HG02884 (cell line): ENCODE measurements at regions not wholly inside any gene's neighbourhood (a gene's known extent, or its start where the extent isn't known, plus 50 kb on each side); places are given as distances from the start of the nearest gene placed in this dataset.

ENCODE experiments used
- ATAC-seq: cut with Tn5 transposase; IDR thresholded peaks from one replicate; pipeline ENCODE4 v1.9.1; 2021; ENCODE audit warnings: mild to moderate bottlenecking, moderate library complexity; ENCODE audit not compliant: unreplicated experiment

DNA sequence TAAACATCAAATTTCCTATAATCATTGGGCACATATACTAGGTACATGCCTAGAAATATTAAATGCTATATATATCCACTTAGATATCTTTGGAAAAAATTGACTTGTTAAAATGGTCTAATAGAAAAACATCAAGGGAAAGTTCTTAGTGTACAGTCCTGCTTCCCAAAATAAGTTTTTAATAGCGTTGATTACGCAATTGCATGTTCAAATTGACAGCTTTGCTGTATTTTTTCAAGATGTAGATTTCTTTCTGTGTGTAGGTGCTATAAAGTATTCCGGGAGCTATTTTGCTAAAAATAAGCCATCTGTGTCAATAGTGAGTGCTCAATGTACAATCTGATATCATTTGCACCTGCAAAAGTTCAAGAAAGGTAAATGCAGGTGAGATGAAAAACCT is 463.9 kb upstream of the ATP2B1 start:
- ATAC-seq, result no peak

GRCh38 chr12:90170740-90171139 is 462.1 kb upstream of the ATP2B1 start:
- ATAC-seq, result no peak

- ATAC-seq, result no peak
These were observed 459.0 kb upstream of the ATP2B1 start for GRCh38 chr12:90167518-90168208.

GRCh38 chr12:90166671-90167070 is 458.0 kb upstream of the ATP2B1 start:
- no peak for ATAC-seq

DNA sequence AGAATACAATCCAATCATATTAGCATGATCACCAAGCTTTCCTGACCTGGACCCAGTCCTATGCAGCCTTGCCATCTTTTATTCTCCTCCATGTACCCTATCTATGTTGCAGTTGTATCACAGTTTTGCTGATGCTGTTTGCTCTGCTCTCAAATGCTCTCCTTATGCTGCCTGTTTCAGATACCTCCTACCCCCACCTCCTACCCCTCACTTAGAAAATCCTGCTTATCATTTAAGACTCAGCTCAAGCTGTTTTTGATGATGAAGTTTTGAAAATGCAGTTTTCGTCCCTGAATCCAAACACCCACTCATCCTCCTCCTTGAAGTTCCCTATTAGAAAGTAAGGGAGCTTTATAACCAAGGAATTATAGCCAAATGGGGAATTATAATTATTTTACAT is 457.4 kb upstream of the ATP2B1 start:
- ATAC-seq, result no peak

DNA sequence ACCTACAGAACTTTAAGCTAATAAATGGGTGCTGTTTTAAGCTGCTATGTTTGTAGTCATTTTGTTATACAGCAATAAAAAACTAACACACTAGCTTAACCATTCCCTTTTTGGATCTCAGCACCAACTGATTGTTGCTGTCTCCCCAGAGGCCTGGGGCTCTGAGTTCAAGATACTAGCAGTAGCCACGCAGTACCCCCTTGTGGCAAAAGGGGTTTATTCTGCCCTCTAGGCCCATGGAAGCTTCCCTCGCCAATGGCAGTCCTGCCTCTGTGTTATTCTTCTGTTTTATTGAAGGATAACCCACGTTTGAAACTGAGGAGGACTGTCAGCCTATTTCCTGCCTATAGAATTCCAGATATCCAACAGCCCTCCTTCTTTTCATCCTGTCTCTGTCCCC is 455.3 kb upstream of the ATP2B1 start:
- no peak for ATAC-seq

- no peak for ATAC-seq
These were observed 445.2 kb upstream of the ATP2B1 start for GRCh38 chr12:90153827-90154226.

DNA sequence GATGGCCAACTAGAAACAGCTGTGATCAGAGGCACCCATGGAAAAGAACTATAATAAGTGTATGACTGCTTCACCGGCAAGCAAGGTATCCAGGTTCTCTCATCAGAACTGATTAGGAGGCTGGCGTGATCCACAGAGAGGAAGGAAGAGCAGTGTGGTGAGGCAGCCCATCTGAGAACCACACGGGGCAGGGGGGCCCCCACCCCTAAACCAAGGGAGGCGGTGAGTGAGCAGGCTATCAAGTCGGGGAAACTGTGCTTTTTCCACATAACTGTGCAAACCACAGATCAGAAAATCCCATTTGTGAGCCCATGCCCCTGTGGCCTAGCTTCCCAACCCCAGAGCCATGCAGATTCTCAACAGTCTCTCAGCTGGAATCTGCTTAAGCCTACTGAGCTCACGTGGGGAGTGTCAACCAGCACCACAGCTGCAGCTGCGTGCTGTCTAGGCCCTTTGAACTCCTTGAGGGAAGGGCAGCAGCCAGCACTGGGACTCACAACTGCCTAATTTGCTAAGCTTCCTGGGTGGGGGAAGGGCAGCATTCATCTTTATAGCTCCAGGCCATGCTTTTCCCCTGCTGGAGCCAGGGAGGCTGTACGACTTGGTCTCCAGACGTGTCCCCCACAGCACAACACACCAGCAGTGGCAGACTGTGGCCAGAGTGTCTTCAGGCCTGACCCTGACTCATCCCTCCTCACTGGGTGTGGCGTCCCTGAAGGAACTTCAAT is 444.4 kb upstream of the ATP2B1 start:
- ATAC-seq, result no peak

GRCh38 chr12:90151491-90152015 is 442.9 kb upstream of the ATP2B1 start:
- ATAC-seq, result no peak

GRCh38 chr12:90149453-90149852 is 440.8 kb upstream of the ATP2B1 start:
- ATAC-seq, result no peak

DNA sequence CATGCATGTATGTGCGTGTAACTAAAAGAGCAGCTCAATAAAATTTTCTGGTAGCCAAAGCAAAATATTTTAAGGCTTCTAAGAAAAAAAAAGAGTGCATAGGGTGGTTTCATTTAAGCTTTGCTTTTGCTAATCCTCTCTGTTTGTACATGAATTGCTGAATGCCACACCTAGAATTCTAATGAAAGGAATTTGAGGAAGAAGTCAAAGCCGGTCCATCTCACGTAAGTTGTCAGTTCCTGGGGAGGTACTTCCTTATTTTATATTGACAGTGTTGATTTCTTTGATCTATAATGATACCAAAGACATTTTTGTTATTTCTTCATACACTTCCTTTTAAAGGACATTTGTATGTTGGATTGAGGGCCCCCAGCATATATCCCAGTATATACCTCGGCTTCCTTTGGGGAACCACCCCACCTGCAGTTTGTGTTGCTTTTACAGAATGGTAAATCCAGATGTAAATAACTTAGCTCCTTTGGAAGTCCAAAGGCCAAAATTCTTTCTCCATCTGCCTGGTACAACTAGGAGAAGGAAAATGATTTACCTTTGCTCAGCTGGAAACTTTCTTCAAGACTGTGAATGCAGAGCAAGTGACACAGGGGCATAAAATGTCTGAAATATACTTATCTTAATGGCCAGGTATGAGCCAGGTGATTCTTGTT is 420.9 kb upstream of the ATP2B1 start:
- no peak for ATAC-seq

DNA sequence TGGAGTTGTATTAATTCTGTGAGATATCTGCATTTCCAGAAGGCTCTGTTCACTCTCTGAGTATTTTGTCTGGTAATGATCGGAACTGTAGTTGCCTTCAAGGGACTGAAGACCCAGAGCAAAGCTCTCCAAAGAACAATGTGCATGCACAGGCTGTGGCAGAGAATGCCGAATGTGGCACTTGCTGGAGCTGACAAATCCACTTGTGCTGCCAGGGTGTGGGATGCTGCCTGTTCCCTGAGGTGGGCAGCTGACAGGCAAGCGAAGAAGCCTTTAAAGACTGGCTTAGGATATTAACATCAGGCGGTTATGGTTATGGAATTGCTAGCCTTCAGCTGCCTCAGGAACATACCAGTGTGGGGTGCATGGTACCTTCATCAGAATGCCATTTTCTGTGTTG is 419.9 kb upstream of the ATP2B1 start:
- ATAC-seq, result no peak

DNA sequence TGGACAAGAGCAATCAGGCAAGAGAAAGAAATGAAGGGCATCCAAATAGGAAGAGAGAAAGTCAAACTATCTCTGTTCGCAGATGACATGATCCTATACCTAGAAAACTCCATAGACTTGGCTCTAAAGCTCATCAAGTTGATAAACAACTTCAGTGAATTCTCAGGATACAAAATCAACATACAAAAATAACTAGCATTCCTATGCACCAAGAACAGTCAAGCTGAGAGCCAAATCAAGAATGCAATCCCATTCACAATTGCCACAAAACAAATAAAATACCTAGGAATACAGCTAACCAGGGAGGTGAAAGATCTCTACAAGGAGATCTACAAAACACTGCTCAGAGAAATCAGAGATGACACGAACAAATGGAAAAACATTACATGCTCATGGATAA is 417.5 kb upstream of the ATP2B1 start:
- ATAC-seq, result no peak

GRCh38 chr12:90124914-90125313 is 416.3 kb upstream of the ATP2B1 start:
- no peak for ATAC-seq

GRCh38 chr12:90124289-90124688 is 415.7 kb upstream of the ATP2B1 start:
- ATAC-seq, result no peak

- no peak for ATAC-seq
These were observed 414.0 kb upstream of the ATP2B1 start for GRCh38 chr12:90122681-90123080.

GRCh38 chr12:90120627-90121026 is 412.0 kb upstream of the ATP2B1 start:
- no peak for ATAC-seq

- no peak for ATAC-seq
These were observed 404.0 kb upstream of the ATP2B1 start for GRCh38 chr12:90112666-90113065.

DNA sequence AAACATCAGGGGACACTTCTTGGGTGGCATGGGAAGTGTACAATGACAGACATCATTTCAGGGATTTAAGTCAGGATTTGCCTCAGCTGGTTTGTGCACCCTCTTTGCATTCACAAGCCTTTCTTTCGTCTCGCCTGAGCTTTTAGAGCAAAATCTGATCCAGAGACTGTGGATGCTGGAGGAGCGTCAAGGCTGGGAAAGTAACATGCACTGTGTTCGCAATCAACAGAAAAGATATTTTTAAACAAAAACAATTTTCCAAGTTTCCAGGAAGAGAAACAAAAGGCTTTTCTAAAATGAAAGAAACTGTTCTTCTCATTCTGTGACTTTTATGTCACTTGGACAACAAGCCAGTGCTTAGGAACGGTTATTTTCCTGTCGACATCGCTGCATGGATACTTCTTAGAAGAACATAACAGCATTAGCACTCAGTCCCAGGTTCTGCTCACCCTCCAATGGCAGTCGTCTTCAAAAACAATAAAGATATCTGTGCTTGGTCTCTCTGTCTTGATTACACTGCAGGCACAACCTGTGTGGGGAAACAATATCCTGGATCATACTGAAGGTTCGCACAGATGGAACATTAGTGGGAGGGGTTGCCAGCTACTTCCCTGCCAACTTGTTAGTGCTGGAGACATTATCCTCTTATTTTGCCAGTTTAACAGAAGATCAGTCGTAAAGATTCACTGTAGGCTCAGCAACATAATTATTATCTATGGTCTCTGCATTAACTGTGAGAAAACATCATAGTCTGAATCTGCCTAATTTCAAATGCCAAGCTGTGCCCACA is 403.3 kb upstream of the ATP2B1 start:
- no peak for ATAC-seq

- no peak for ATAC-seq
These were observed 397.9 kb upstream of the ATP2B1 start for GRCh38 chr12:90106568-90106967.
